Liver (tissue), 7 donors: ENCODE measurements at regions not wholly inside any gene's neighbourhood (a gene's known extent, or its start where the extent isn't known, plus 50 kb on each side); places are given as distances from the start of the nearest gene placed in this dataset.

ENCODE experiments used
- DNase-seq: peaks from one replicate; pipeline ENCODE4 v3.0.0-alpha.2; 2017; ENCODE audit warnings: low spot score
- H3K27ac ChIP-seq, 2 donors: one replicate each; pipeline ENCODE4 v1.7.0; 2013; ENCODE audit warnings: inconsistent platforms in 2 of 2, low read length in 2 of 2, control low read depth in 1 of 2, low read depth in 1 of 2, mild to moderate bottlenecking in 1 of 2
- H3K27me3 ChIP-seq, 4 donors: one replicate each; pipeline versions ENCODE4 v1.6.1 to v1.7.0; 2013; ENCODE audit warnings: low read length in 3 of 4, inconsistent platforms in 1 of 4, mild to moderate bottlenecking in 1 of 4, moderate library complexity in 1 of 4; ENCODE audit not compliant: control insufficient read depth in 4 of 4, insufficient read depth in 4 of 4
- H3K36me3 ChIP-seq, 4 donors: one replicate each; pipeline versions ENCODE4 v1.6.1 to v1.7.0; 2013; ENCODE audit warnings: low read length in 3 of 4, mild to moderate bottlenecking in 3 of 4, low read depth in 1 of 4, moderate library complexity in 1 of 4; ENCODE audit not compliant: control insufficient read depth in 4 of 4, insufficient read depth in 3 of 4
- H3K4me1 ChIP-seq, 4 donors: one replicate each; pipeline versions ENCODE4 v1.6.1 to v1.7.0; 2013; ENCODE audit warnings: low read length in 3 of 4, mild to moderate bottlenecking in 3 of 4, moderate library complexity in 1 of 4; ENCODE audit not compliant: control insufficient read depth in 4 of 4, insufficient read depth in 4 of 4
- H3K4me3 ChIP-seq, 3 donors: one replicate each; pipeline versions ENCODE4 v1.6.1 to v1.7.0; 2013; ENCODE audit warnings: low read length in 3 of 3, control low read depth in 1 of 3, low read depth in 1 of 3, mild to moderate bottlenecking in 1 of 3
- H3K9ac ChIP-seq, 2 donors: one replicate each; pipeline ENCODE4 v1.7.0; 2013; ENCODE audit warnings: low read length in 2 of 2, mild to moderate bottlenecking in 2 of 2, moderate library complexity in 2 of 2, control low read depth in 1 of 2, low read depth in 1 of 2
- H3K9me3 ChIP-seq, 4 donors: one replicate each; pipeline versions ENCODE4 v1.6.1 to v1.7.0; 2013; ENCODE audit warnings: low read length in 3 of 4; ENCODE audit not compliant: control insufficient read depth in 4 of 4
- EGR1 ChIP-seq, 2 donors: IDR thresholded peaks; 2 replicates each; pipeline ENCODE4 v1.6.1; 2016 to 2018; ENCODE audit warnings: antibody characterized with exemption in 2 of 2, low read depth in 2 of 2
- FOXA1 ChIP-seq: IDR thresholded peaks from 2 replicates; pipeline ENCODE4 v1.6.1; 2016; ENCODE audit warnings: antibody characterized with exemption
- FOXA2 ChIP-seq: IDR thresholded peaks from 2 replicates; pipeline ENCODE4 v1.6.1; 2016; ENCODE audit warnings: antibody characterized with exemption
- GABPA ChIP-seq, 2 donors: IDR thresholded peaks in 1 of 2; conservative IDR thresholded peaks in 1 of 2; 2 replicates each; pipeline ENCODE4 v1.6.1; 2016; ENCODE audit warnings: antibody characterized with exemption in 2 of 2, mild to moderate bottlenecking in 1 of 2, moderate library complexity in 1 of 2
- HNF4A ChIP-seq, 2 donors: conservative IDR thresholded peaks; 2 replicates each; pipeline ENCODE4 v1.6.1; 2016; ENCODE audit warnings: antibody characterized with exemption in 2 of 2, mild to moderate bottlenecking in 2 of 2
- HNF4G ChIP-seq: IDR thresholded peaks from 2 replicates; pipeline ENCODE4 v1.6.1; 2016; ENCODE audit warnings: antibody characterized with exemption
- JUND ChIP-seq, 2 donors: IDR thresholded peaks; 2 replicates each; pipeline ENCODE4 v1.6.1; 2016; ENCODE audit warnings: antibody characterized with exemption in 2 of 2
- RAD21 ChIP-seq, 2 donors: IDR thresholded peaks; 2 replicates each; pipeline ENCODE4 v1.6.1; 2016; ENCODE audit warnings: antibody characterized with exemption in 2 of 2, mild to moderate bottlenecking in 2 of 2
- RXRA ChIP-seq, 2 donors: IDR thresholded peaks; 2 replicates each; pipeline ENCODE4 v1.6.1; 2017 to 2018; ENCODE audit warnings: antibody characterized with exemption in 2 of 2, mild to moderate bottlenecking in 1 of 2
- SP1 ChIP-seq: IDR thresholded peaks from 2 replicates; pipeline ENCODE4 v1.6.1; 2018; ENCODE audit warnings: antibody characterized with exemption, mild to moderate bottlenecking
- TAF1 ChIP-seq: conservative IDR thresholded peaks from 2 replicates; pipeline ENCODE4 v1.6.1; 2016; ENCODE audit warnings: antibody characterized with exemption, mild to moderate bottlenecking
- YY1 ChIP-seq: IDR thresholded peaks from 2 replicates; pipeline ENCODE4 v1.6.1; 2016; ENCODE audit warnings: antibody characterized with exemption, mild to moderate bottlenecking
- WGBS: extraction: QIAGEN DNeasy Blood & Tissue Kit; methylation state at CpG from one replicate; pipeline ENCODE4 v1.1.7; 2013; 5-methylcytosine and 5-hydroxymethylcytosine counted together
- TF ChIP-seq, protein P1 (sequence below): IDR thresholded peaks from 2 replicates; pipeline ENCODE4 v1.6.1; 2016; ENCODE audit warnings: antibody characterized with exemption
- TF ChIP-seq, protein P2 (sequence below): IDR thresholded peaks from 2 replicates; pipeline ENCODE4 v1.6.1; 2016; ENCODE audit warnings: antibody characterized with exemption, mild to moderate bottlenecking
- TF ChIP-seq, protein P3 (sequence below): IDR thresholded peaks from 2 replicates; pipeline ENCODE4 v1.6.1; 2016; ENCODE audit warnings: antibody characterized with exemption
- donor health status: healthy.
- donor health status: healthy.
- donor health status: healthy.
- donor health status: healthy.

- DNase-seq = no peak
- WGBS = 87% methylated on average over 6 of the region's 6 CpGs
- TF ChIP-seq, protein P1, sequence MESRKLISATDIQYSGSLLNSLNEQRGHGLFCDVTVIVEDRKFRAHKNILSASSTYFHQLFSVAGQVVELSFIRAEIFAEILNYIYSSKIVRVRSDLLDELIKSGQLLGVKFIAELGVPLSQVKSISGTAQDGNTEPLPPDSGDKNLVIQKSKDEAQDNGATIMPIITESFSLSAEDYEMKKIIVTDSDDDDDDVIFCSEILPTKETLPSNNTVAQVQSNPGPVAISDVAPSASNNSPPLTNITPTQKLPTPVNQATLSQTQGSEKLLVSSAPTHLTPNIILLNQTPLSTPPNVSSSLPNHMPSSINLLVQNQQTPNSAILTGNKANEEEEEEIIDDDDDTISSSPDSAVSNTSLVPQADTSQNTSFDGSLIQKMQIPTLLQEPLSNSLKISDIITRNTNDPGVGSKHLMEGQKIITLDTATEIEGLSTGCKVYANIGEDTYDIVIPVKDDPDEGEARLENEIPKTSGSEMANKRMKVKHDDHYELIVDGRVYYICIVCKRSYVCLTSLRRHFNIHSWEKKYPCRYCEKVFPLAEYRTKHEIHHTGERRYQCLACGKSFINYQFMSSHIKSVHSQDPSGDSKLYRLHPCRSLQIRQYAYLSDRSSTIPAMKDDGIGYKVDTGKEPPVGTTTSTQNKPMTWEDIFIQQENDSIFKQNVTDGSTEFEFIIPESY = no peak
- no peak for TF ChIP-seq RXRA (IDR thresholded peaks at IDR 0.05)
- no peaks in the 10 kb centered on the region for H3K27me3 ChIP-seq
- no peaks in the 10 kb centered on the region for H3K36me3 ChIP-seq
- no peak overlapping the region for H3K27ac ChIP-seq
- H3K9ac ChIP-seq = no peak overlapping the region
- H3K9me3 ChIP-seq = no peaks in the 10 kb centered on the region
- H3K4me3 ChIP-seq = no peak overlapping the region
- H3K4me1 ChIP-seq = peaks cover 13 to 32% (median 19%) of the 10 kb centered on the region in 4 donors
Observed at GRCh38 chr1:234871710-234872271, 256.8 kb downstream of the TOMM20 start.

GRCh38 chr1:234871039-234871709 is 257.5 kb downstream of the TOMM20 start:
- H3K36me3 ChIP-seq = no peaks in the 10 kb centered on the region
- DNase-seq = no peak

GRCh38 chr1:234870020-234870981 is 258.3 kb downstream of the TOMM20 start:
- H3K4me3 ChIP-seq = no peak overlapping the region
- TF ChIP-seq RXRA (IDR thresholded peaks at IDR 0.05) (peak; percentile 52 to 63), JUND (IDR thresholded peaks at IDR 0.05) (no peak), HNF4A (conservative IDR thresholded peaks at IDR 0.05) (peak; percentile 34 to 37), SP1 (peak; percentile 8)
- TF ChIP-seq, protein P2, sequence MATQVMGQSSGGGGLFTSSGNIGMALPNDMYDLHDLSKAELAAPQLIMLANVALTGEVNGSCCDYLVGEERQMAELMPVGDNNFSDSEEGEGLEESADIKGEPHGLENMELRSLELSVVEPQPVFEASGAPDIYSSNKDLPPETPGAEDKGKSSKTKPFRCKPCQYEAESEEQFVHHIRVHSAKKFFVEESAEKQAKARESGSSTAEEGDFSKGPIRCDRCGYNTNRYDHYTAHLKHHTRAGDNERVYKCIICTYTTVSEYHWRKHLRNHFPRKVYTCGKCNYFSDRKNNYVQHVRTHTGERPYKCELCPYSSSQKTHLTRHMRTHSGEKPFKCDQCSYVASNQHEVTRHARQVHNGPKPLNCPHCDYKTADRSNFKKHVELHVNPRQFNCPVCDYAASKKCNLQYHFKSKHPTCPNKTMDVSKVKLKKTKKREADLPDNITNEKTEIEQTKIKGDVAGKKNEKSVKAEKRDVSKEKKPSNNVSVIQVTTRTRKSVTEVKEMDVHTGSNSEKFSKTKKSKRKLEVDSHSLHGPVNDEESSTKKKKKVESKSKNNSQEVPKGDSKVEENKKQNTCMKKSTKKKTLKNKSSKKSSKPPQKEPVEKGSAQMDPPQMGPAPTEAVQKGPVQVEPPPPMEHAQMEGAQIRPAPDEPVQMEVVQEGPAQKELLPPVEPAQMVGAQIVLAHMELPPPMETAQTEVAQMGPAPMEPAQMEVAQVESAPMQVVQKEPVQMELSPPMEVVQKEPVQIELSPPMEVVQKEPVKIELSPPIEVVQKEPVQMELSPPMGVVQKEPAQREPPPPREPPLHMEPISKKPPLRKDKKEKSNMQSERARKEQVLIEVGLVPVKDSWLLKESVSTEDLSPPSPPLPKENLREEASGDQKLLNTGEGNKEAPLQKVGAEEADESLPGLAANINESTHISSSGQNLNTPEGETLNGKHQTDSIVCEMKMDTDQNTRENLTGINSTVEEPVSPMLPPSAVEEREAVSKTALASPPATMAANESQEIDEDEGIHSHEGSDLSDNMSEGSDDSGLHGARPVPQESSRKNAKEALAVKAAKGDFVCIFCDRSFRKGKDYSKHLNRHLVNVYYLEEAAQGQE = peak; percentile 50
- 88% methylated on average over 11 of the region's 11 CpGs for WGBS

More at GRCh38 chr1:234871039-234871709, 257.5 kb downstream of the TOMM20 start:
- Histone ChIP-seq H3K4me1 (peaks cover 10 to 26% (median 15%) of the 10 kb centered on the region in 4 donors), H3K4me3 (no peak overlapping the region), H3K27ac (no peak overlapping the region), H3K9ac (no peak overlapping the region), H3K9me3 (no peaks in the 10 kb centered on the region), H3K27me3 (no peaks in the 10 kb centered on the region)
- 93% methylated on average over 10 of the region's 10 CpGs for WGBS
- TF ChIP-seq, protein P3, sequence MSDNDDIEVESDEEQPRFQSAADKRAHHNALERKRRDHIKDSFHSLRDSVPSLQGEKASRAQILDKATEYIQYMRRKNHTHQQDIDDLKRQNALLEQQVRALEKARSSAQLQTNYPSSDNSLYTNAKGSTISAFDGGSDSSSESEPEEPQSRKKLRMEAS = no peak
- TF ChIP-seq RAD21 (IDR thresholded peaks at IDR 0.05) (no peak), TAF1 (no peak), JUND (IDR thresholded peaks at IDR 0.05) (no peak), YY1 (no peak), HNF4G (no peak), GABPA (IDR thresholded peaks at IDR 0.05 in 1 of 2, conservative IDR thresholded peaks at IDR 0.05 in 1 of 2) (no peak), FOXA1 (no peak), RXRA (IDR thresholded peaks at IDR 0.05) (no peak), EGR1 (IDR thresholded peaks at IDR 0.05; ENCODE audit: low read depth in 2 of 2) (no peak), FOXA2 (no peak)

More at GRCh38 chr1:234870020-234870981, 258.3 kb downstream of the TOMM20 start:
- Histone ChIP-seq H3K4me1 (peaks cover 7 to 20% (median 10%) of the 10 kb centered on the region in 4 donors), H3K9ac (no peak overlapping the region), H3K36me3 (no peaks in the 10 kb centered on the region), H3K27ac (no peak overlapping the region), H3K9me3 (no peaks in the 10 kb centered on the region), H3K27me3 (no peaks in the 10 kb centered on the region)
- DNase-seq = no peak
